ENCODE measurements at regions not wholly inside any gene's neighbourhood (a gene's known extent, or its start where the extent isn't known, plus 50 kb on each side); places are given as distances from the start of the nearest gene placed in this dataset.

- TF ChIP-seq CTCF (IDR thresholded peaks at IDR 0.05) (no peak), ZFX (IDR thresholded peaks at IDR 0.05; ENCODE audit: borderline replicate concordance) (no peak)
Measured at GRCh38 chr2:104741860-104742259, 112.1 kb upstream of the POU3F3 start.

Measured in 22Rv1 (cell line).